A549 (cell line): ENCODE measurements at regions not wholly inside any gene's neighbourhood (a gene's known extent, or its start where the extent isn't known, plus 50 kb on each side); places are given as distances from the start of the nearest gene placed in this dataset.

Experiments used
- ATAC-seq, 2 experiments: fragments of 200-7000 bp in 1 of 2; fragments of >200 bp in 1 of 2; cut with Nextera tagmentation in 1 of 2; cut with Tn5 transposase in 1 of 2; 3 replicates each; pipeline versions ENCODE4 v1.8.0 to v1.9.1; 2018 to 2020; ENCODE audit warnings: mild to moderate bottlenecking in 1 of 2, moderate library complexity in 1 of 2
- CTCF ChIA-PET: fragments of 300-600 bp; sonication (Branson Sonifier 250); formaldehyde crosslinking; extraction: SDS; loops from one replicate; lab custom pipeline; 2021; ENCODE audit warnings: antibody characterized with exemption, inconsistent platforms; lab: Yijun Ruan, JAX
- POLR2A ChIA-PET: fragments of 350-600 bp; formaldehyde crosslinking; extraction: SDS; loops from one replicate; lab custom pipeline; 2021; ENCODE audit warnings: antibody characterized with exemption, inconsistent platforms; lab: Yijun Ruan, JAX
- DNase-seq, 2 experiments: peaks; one replicate each; pipeline versions ENCODE4 v3.0.0 to v3.0.0-alpha.2; 2011 to 2016; ENCODE audit warnings: low read depth in 1 of 2, low spot score in 1 of 2
- FAIRE-seq: peaks from 2 replicates; lab custom pipeline; 2011; peaks lifted over from hg19 to GRCh38; lab: Jason Lieb, UNC
- H3K27ac ChIP-seq, 2 experiments: fragments of >200 bp; sonication (Bioruptor Twin); formaldehyde crosslinking; 3 replicates each; pipeline ENCODE4 v1.5.1; 2016 to 2017
- H3K4me1 ChIP-seq: fragments of >200 bp; sonication (Bioruptor Twin); formaldehyde crosslinking; 3 replicates; pipeline ENCODE4 v1.6.1; 2016
- H3K4me2 ChIP-seq: fragments of >200 bp; sonication (Bioruptor Twin); formaldehyde crosslinking; 3 replicates; pipeline ENCODE4 v1.6.1; 2016
- H3K4me3 ChIP-seq: fragments of >200 bp; sonication (Bioruptor Twin); formaldehyde crosslinking; 3 replicates; pipeline ENCODE4 v1.5.1; 2016
- H3K9me3 ChIP-seq: fragments of >200 bp; sonication (Bioruptor Twin); formaldehyde crosslinking; 3 replicates; pipeline ENCODE4 v1.6.1; 2016
- CBX8 ChIP-seq: fragments of 200-600 bp; sonication (generic); IDR thresholded peaks from 2 replicates; pipeline ENCODE4 v1.6.1; 2016
- CHD4 ChIP-seq: fragments of 200-600 bp; sonication (generic); IDR thresholded peaks from 2 replicates; pipeline ENCODE4 v1.6.1; 2016; ENCODE audit warnings: antibody characterized with exemption, mild to moderate bottlenecking, borderline replicate concordance
- CTCF ChIP-seq: fragments of >200 bp; sonication (Bioruptor Twin); formaldehyde crosslinking; IDR thresholded peaks from 3 replicates; pipeline ENCODE4 v1.5.1; 2016
- ESRRA ChIP-seq: fragments of 150-350 bp; IDR thresholded peaks from 2 replicates; pipeline ENCODE4 v1.6.1; 2014; ENCODE audit warnings: mild to moderate bottlenecking, low read length, borderline replicate concordance
- GATA3 ChIP-seq: IDR thresholded peaks from 2 replicates; pipeline ENCODE4 v1.6.1; 2012; ENCODE audit warnings: borderline replicate concordance
- HEYL ChIP-seq: fragments of 250-450 bp; sonication (Bioruptor Pico); IDR thresholded peaks from 2 replicates; pipeline ENCODE4 v1.8.0; 2021; ENCODE audit warnings: mild to moderate bottlenecking, moderate library complexity
- HOXB5 ChIP-seq: fragments of 250-450 bp; sonication (Bioruptor Pico); IDR thresholded peaks from 2 replicates; pipeline ENCODE4 v1.5.0; 2020; ENCODE audit warnings: mild to moderate bottlenecking, moderate library complexity
- JUNB ChIP-seq: fragments of >200 bp; sonication (Bioruptor Twin); formaldehyde crosslinking; IDR thresholded peaks from 2 replicates; pipeline ENCODE4 v1.6.1; 2016
- KDM5A ChIP-seq: fragments of 200-600 bp; sonication (generic); IDR thresholded peaks from 2 replicates; pipeline ENCODE4 v1.6.1; 2016; ENCODE audit warnings: antibody characterized with exemption, mild to moderate bottlenecking
- MAFK ChIP-seq: fragments of 450-650 bp; IDR thresholded peaks from 2 replicates; pipeline ENCODE4 v1.6.1; 2014; ENCODE audit not compliant: partially characterized antibody
- MYC ChIP-seq: IDR thresholded peaks from 2 replicates; pipeline ENCODE4 v1.6.1; 2012; ENCODE audit warnings: mild to moderate bottlenecking, inconsistent platforms, low read length, improper control_type of control experiment, borderline replicate concordance
- NPAS2 ChIP-seq: fragments of 250-450 bp; sonication (Bioruptor Pico); IDR thresholded peaks from 2 replicates; pipeline ENCODE4 v1.8.0; 2022; ENCODE audit warnings: mild to moderate bottlenecking, moderate library complexity, borderline replicate concordance
- NR3C1 ChIP-seq: fragments of >200 bp; sonication (Bioruptor Twin); formaldehyde crosslinking; IDR thresholded peaks from 3 replicates; pipeline ENCODE4 v1.6.1; 2017
- RAD21 ChIP-seq, 2 experiments: fragments of >200 bp in 1 of 2; sonication (Bioruptor Twin) in 1 of 2; formaldehyde crosslinking in 1 of 2; IDR thresholded peaks in 1 of 2; conservative IDR thresholded peaks in 1 of 2; 2 replicates in 1 of 2; 3 replicates in 1 of 2; pipeline ENCODE4 v1.6.1; 2012 to 2018; ENCODE audit warnings: inconsistent platforms in 1 of 2
- REST ChIP-seq: fragments of 200-600 bp; sonication (generic); IDR thresholded peaks from 2 replicates; pipeline ENCODE4 v1.6.1; 2016; ENCODE audit warnings: antibody characterized with exemption, mild to moderate bottlenecking, moderate library complexity
- RFX5 ChIP-seq: fragments of 450-650 bp; IDR thresholded peaks from 2 replicates; pipeline ENCODE4 v1.7.1; 2014; ENCODE audit warnings: antibody characterized with exemption, mild to moderate bottlenecking, moderate library complexity
- SREBF2 ChIP-seq: fragments of 450-650 bp; IDR thresholded peaks from 2 replicates; pipeline ENCODE4 v1.6.1; 2014; ENCODE audit warnings: mild to moderate bottlenecking, moderate library complexity
- ZC3H11A ChIP-seq: fragments of 450-650 bp; IDR thresholded peaks from 2 replicates; pipeline ENCODE4 v1.6.1; 2014; ENCODE audit warnings: antibody characterized with exemption, mild to moderate bottlenecking
- ZFP36 ChIP-seq: fragments of 450-650 bp; IDR thresholded peaks from 2 replicates; pipeline ENCODE4 v1.6.1; 2014; ENCODE audit warnings: borderline replicate concordance; ENCODE audit not compliant: partially characterized antibody
- WGBS: methylation state at CpG from one replicate; pipeline ENCODE4 v1.1.6; 2017; ENCODE audit errors: missing lambda C conversion rate; 5-methylcytosine and 5-hydroxymethylcytosine counted together
- TF ChIP-seq, protein P1 (sequence below): fragments of 150-350 bp; IDR thresholded peaks from 2 replicates; pipeline ENCODE4 v1.6.1; 2014; ENCODE audit warnings: low read depth, mild to moderate bottlenecking, low read length
- TF ChIP-seq, protein P2 (sequence below): fragments of >200 bp; sonication (Bioruptor Twin); formaldehyde crosslinking; IDR thresholded peaks from 2 replicates; pipeline ENCODE4 v1.6.1; 2016

DNA sequence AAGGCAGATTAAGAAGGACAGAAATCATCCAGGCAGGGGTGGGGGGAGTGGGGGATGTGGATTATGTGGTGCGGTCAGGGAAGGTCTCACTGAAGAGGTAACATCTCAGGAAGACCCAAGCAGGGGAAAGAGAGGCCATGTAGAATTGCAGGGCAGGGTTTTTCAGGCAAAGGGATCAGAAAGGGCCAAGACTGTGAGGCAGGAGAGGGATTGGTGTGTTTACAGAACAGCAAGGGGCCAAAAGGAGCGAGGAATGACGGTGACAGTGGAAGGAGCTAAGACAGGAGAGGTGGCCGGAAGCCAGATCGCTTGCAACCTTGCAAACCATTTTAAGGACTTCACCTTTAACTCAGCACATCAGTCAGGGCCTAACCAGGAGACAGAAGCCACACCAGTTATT lies 535.4 kb upstream of the JARID2 start:
- DNase-seq: no peak
- ChIA-PET CTCF (interaction anchor here (1.1 to 1.2 kb wide), 2 partner anchors 18 to 440 kb away, joined by 3 to 4 read pairs; no protein-coding TSS in a partner anchor), POLR2A (no interaction called here)
- Histone ChIP-seq H3K27ac (peak overlapping the region; percentile 51 to 61; a peak in 5 of 6 replicates), H3K9me3 (peaks cover 4% of the 10 kb centered on the region; the same call in 1 of the 3 replicates), H3K4me3 (no peak overlapping the region), H3K4me2 (no peak overlapping the region), H3K4me1 (peaks cover 30% of the 10 kb centered on the region)
- ATAC-seq: no peak
- TF ChIP-seq CHD4: no peak
- TF ChIP-seq ESRRA: no peak
- no peak for FAIRE-seq
- 94% methylated on average over 5 of the region's 5 CpGs for WGBS

DNA sequence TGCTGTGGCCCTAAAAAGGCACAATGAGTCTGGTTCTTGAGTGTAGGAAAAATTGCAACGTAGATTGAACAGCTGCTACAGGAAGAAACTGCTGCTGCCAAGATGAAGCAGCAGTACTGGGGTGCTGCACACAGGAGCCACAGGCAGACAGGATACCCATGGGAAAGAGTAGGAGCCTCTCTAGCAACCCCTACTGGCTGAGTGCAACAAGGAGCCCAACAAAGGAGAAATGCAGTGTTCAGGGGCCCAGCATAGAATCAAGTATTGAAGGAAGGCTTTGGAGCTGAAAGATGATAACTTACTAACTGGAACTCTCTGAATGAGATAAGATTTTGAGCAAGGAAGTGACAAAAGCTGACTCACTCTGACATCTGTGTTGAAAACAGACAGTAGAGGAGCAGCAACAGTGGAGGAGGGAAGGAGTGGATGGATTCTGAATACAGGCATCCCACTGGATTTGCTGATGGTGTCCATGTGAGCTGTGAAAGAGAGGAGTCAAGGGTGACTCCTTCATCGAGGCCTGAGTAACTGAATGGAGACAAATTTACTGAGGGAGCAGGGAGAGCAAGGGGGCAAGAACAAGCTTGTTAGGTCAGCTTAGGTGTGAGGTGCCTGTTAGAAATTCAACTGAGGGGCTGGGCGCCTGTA lies 534.7 kb upstream of the JARID2 start:
- peaks cover 30% of the 10 kb centered on the region for H3K4me1 ChIP-seq
- peaks cover 4% of the 10 kb centered on the region; the same call in 1 of the 3 replicates for H3K9me3 ChIP-seq
- no peak for FAIRE-seq
- WGBS: 71% methylated on average over 3 of the region's 3 CpGs
- POLR2A ChIA-PET: no interaction called here
- peak overlapping the region; percentile 51 to 61 for H3K27ac ChIP-seq
- TF ChIP-seq JUNB: no peak
- TF ChIP-seq NPAS2 (CRISPR knock-in tag): no peak
- no peak for TF ChIP-seq KDM5A
- no peak for TF ChIP-seq MYC
- TF ChIP-seq ZC3H11A: no peak
- TF ChIP-seq CTCF: peak; percentile 20; the same call in 1 of the 3 replicates
- TF ChIP-seq GATA3: no peak
- TF ChIP-seq RFX5: no peak
- no peak for TF ChIP-seq HEYL (CRISPR knock-in tag)
- peak; percentile 33 to 36; a peak in 4 of 5 replicates for TF ChIP-seq RAD21 (conservative IDR thresholded peaks at IDR 0.05 in 1 of 2, IDR thresholded peaks at IDR 0.05 in 1 of 2)
- TF ChIP-seq, all 56 proteins: peak for 2
- H3K4me3 ChIP-seq: no peak overlapping the region
- peak; percentile 19 to 45 for DNase-seq
- CTCF ChIA-PET: interaction anchor here (1.0 to 1.2 kb wide), 2 partner anchors 17 to 538 kb away, joined by 3 to 4 read pairs; no protein-coding TSS in a partner anchor
- H3K4me2 ChIP-seq: no peak overlapping the region
- peak; percentile 50 to 78; a peak in 4 of 6 replicates for ATAC-seq

- WGBS: 90% methylated on average over 7 of the region's 7 CpGs
Observed at GRCh38 chr6:14711704-14712379, 534.0 kb upstream of the JARID2 start.

More at GRCh38 chr6:14711704-14712379, 534.0 kb upstream of the JARID2 start:
- H3K27ac ChIP-seq: peak overlapping the region; percentile 51 to 61; a peak in 5 of 6 replicates
- H3K4me2 ChIP-seq: no peak overlapping the region
- peaks cover 4% of the 10 kb centered on the region; the same call in 1 of the 3 replicates for H3K9me3 ChIP-seq
- FAIRE-seq (no peak), DNase-seq (no peak), ATAC-seq (no peak)
- H3K4me3 ChIP-seq: no peak overlapping the region
- POLR2A ChIA-PET: no interaction called here
- TF ChIP-seq, protein P1, sequence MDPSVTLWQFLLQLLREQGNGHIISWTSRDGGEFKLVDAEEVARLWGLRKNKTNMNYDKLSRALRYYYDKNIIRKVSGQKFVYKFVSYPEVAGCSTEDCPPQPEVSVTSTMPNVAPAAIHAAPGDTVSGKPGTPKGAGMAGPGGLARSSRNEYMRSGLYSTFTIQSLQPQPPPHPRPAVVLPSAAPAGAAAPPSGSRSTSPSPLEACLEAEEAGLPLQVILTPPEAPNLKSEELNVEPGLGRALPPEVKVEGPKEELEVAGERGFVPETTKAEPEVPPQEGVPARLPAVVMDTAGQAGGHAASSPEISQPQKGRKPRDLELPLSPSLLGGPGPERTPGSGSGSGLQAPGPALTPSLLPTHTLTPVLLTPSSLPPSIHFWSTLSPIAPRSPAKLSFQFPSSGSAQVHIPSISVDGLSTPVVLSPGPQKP: no peak
- TF ChIP-seq NR3C1 (no peak), REST (no peak), MYC (no peak), MAFK (no peak), ZFP36 (no peak), CBX8 (no peak), HOXB5 (CRISPR knock-in tag) (no peak), SREBF2 (no peak)
- TF ChIP-seq, protein P2, sequence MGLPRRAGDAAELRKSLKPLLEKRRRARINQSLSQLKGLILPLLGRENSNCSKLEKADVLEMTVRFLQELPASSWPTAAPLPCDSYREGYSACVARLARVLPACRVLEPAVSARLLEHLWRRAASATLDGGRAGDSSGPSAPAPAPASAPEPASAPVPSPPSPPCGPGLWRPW: no peak
- TF ChIP-seq, all 56 proteins: peak for 0
- CTCF ChIA-PET: interaction anchor here (1.0 to 1.2 kb wide), 2 partner anchors 16 to 537 kb away, joined by 3 to 4 read pairs; no protein-coding TSS in a partner anchor
- peaks cover 26% of the 10 kb centered on the region for H3K4me1 ChIP-seq
